ENCODE measurements at regions not wholly inside any gene's neighbourhood (a gene's known extent, or its start where the extent isn't known, plus 50 kb on each side); places are given as distances from the start of the nearest gene placed in this dataset.

DNA sequence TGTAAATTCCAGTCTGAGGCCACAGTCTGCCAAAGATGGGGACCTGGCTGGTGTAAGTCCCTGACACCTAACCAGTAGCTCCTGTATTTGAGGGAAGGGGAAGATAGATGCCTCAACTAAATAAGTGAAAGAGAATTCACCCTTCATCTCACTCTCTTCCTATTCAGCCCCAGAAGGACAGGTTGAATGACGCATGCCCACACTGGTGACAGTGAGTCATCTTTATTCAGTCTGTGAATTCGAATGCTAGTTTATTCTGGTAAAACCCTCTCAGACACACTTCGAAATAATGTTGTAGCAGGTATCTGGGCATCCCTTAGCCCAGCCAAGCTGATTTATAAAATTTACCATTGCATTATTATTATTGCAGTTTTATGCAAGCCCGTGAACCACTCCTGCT, 617.0 kb upstream of the PRMT6 start:
- TF ChIP-seq, protein P1, sequence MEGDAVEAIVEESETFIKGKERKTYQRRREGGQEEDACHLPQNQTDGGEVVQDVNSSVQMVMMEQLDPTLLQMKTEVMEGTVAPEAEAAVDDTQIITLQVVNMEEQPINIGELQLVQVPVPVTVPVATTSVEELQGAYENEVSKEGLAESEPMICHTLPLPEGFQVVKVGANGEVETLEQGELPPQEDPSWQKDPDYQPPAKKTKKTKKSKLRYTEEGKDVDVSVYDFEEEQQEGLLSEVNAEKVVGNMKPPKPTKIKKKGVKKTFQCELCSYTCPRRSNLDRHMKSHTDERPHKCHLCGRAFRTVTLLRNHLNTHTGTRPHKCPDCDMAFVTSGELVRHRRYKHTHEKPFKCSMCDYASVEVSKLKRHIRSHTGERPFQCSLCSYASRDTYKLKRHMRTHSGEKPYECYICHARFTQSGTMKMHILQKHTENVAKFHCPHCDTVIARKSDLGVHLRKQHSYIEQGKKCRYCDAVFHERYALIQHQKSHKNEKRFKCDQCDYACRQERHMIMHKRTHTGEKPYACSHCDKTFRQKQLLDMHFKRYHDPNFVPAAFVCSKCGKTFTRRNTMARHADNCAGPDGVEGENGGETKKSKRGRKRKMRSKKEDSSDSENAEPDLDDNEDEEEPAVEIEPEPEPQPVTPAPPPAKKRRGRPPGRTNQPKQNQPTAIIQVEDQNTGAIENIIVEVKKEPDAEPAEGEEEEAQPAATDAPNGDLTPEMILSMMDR (IDR thresholded peaks at IDR 0.05; ENCODE audit: low read depth, low read length, missing input control) = no peak
- TF ChIP-seq RAD21 (IDR thresholded peaks at IDR 0.05) = no peak

Measured in liver (tissue), 3 donors.